AG09309 (cell line): ENCODE measurements at regions not wholly inside any gene's neighbourhood (a gene's known extent, or its start where the extent isn't known, plus 50 kb on each side); places are given as distances from the start of the nearest gene placed in this dataset.

Experiments used
- DNase-seq: peaks from one replicate; pipeline ENCODE4 v3.0.0-alpha.2; 2010; ENCODE audit warnings: low read depth
- H3K4me3 ChIP-seq: 2 replicates; pipeline ENCODE4 v1.5.1; 2011; ENCODE audit warnings: mild to moderate bottlenecking, low read depth, low read length, moderate library complexity; ENCODE audit not compliant: control insufficient read depth
- CTCF ChIP-seq: IDR thresholded peaks from 2 replicates; pipeline ENCODE4 v1.5.1; 2011; ENCODE audit warnings: mild to moderate bottlenecking, low read depth, low read length, inconsistent platforms; ENCODE audit not compliant: insufficient read depth, control insufficient read depth; ENCODE audit errors: missing control alignments

- no peak for DNase-seq
- H3K4me3 ChIP-seq = no peak overlapping the region
- TF ChIP-seq CTCF = no peak
Observed at GRCh38 chr14:76943072-76943471, 85.4 kb downstream of the IRF2BPL start.

GRCh38 chr14:76941946-76942805 lies 86.3 kb downstream of the IRF2BPL start:
- no peak overlapping the region for H3K4me3 ChIP-seq
- DNase-seq = no peak
- no peak for TF ChIP-seq CTCF

GRCh38 chr14:76941544-76941943 lies 87.0 kb downstream of the IRF2BPL start:
- no peak overlapping the region for H3K4me3 ChIP-seq
- TF ChIP-seq CTCF = no peak
- DNase-seq = no peak

GRCh38 chr14:76940021-76940760 lies 88.3 kb downstream of the IRF2BPL start:
- DNase-seq = no peak
- H3K4me3 ChIP-seq = no peak overlapping the region
- no peak for TF ChIP-seq CTCF

GRCh38 chr14:76939015-76939742 lies 89.3 kb downstream of the IRF2BPL start:
- no peak for TF ChIP-seq CTCF
- H3K4me3 ChIP-seq = no peak overlapping the region
- DNase-seq = no peak

- TF ChIP-seq CTCF = no peak
- no peak overlapping the region for H3K4me3 ChIP-seq
- no peak for DNase-seq
Observed at GRCh38 chr14:76938092-76938500, 90.4 kb downstream of the IRF2BPL start.
